HG03175 (cell line): ENCODE measurements at regions not wholly inside any gene's neighbourhood (a gene's known extent, or its start where the extent isn't known, plus 50 kb on each side); places are given as distances from the start of the nearest gene placed in this dataset.
"Not testable (repeated sequence)": the region's sequence is repeated elsewhere in the genome, so short reads cannot be mapped to it uniquely, and the experiment has no call there.

ENCODE experiments used
- ATAC-seq: cut with Tn5 transposase; IDR thresholded peaks from one replicate; pipeline ENCODE4 v1.9.1; 2021; ENCODE audit warnings: mild to moderate bottlenecking, moderate library complexity; ENCODE audit not compliant: unreplicated experiment

- peak; percentile 97 for ATAC-seq
These were observed 153.2 kb upstream of the RPL34 start for GRCh38 chr4:108466936-108467902.

GRCh38 chr4:108465886-108466500 is 154.4 kb upstream of the RPL34 start:
- no peak for ATAC-seq

DNA sequence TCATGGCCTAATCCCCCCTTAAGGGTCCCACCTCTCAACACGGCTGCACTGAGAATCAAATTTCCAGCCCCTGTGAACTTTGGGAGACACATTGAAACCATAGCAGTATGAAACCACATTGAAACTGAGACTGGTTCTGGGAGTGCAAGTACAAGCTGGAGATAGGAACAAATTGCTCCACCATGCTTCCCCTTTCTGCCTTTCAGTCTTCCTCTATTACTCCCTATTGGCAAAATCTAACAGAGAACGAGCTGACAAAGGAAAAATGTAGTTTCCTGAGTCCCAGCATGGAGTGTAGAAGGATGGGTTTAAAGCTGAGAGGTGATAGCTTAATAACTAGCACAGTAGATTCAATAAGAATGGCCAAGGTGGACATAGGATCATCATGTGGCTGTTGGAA is 161.7 kb upstream of the RPL34 start:
- ATAC-seq, result no peak

DNA sequence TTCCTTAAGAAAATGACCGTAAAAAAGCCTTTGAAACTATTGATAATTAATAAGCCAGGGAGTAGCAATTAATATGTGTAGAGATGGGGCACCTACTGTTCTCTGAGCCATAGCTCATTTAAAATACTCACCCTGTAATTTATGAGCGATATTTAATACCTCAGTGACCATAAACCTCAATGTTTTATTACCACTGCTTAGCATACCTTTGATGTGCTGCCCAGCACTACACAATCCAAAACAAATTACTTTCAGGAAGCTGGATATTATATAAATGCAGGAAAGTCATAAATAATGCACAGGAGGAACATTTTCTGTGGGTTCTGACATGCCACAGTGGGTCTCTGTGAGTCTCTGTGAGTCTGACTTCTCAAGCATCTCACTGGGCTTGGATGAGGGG is 166.1 kb upstream of the RPL34 start:
- no peak for ATAC-seq

DNA sequence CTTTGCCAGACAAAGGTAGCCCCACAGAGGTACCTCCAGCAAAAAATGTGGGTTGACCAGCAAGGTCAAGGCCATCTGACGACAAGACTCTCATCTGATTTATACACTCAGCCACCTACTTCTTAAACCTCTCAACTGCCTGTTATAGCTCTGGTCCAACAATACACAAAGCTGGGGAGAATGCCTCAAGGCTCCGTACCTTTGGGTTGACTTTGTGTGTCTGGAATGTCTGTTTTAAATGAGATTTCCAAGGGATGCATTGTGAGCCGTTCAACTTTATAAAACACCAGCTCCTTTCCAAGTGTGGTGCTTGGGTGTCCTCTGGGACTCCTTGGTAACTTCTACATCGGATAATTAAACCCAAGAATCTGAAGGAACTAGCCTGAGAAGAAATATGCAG is 167.0 kb upstream of the RPL34 start:
- ATAC-seq, result no peak

- no peak for ATAC-seq
These were observed 170.0 kb upstream of the RPL34 start for GRCh38 chr4:108450236-108450898.

GRCh38 chr4:108449129-108449528 is 171.2 kb upstream of the RPL34 start:
- ATAC-seq, result no peak

DNA sequence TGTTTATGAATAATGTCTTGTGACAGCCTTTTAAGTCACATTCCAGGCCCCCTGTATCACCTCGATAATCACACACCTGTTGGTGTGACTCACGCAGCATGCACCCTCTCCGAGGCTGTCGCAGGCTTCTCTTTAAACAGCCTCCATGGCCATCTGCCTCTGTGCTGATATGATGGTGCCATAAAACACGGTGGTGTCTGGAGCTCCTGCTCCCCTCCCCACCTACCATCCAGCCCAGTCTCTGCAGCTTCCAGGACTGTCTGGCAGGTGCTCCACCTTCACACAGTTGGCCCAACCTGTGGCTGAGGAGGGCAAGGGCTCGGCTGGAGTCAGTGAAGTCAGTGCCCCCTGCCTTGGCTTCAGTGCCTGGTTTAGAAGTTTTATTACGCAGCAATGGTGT is 173.8 kb upstream of the RPL34 start:
- no peak for ATAC-seq

GRCh38 chr4:108445716-108446115 is 174.7 kb upstream of the RPL34 start:
- no peak for ATAC-seq

GRCh38 chr4:108443585-108443984 is 176.8 kb upstream of the RPL34 start:
- ATAC-seq, result no peak

DNA sequence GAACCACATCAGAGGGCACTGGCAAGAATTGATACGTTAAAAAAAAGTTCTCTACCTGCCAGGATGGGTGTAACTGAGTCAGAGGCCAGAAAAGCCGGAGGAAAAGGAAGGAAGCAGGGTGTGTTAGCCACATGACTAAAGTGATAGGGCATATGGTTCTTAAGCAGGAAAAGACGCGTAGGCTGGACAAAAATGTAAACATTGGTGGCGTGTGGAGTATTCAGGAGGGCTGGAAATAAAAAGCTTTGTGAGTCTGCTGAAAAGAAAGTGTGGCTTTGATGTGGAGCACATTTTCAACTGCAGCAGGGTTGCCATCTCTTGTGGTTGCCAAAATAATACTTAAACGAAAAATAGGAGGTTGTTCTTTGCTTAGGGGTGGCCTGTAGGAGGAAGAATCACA is 186.5 kb upstream of the RPL34 start:
- no peak for ATAC-seq

- not testable (repeated sequence) for ATAC-seq
These were observed 187.0 kb upstream of the RPL34 start for GRCh38 chr4:108433394-108433793.

GRCh38 chr4:108432418-108432817 is 188.0 kb upstream of the RPL34 start:
- no peak for ATAC-seq

DNA sequence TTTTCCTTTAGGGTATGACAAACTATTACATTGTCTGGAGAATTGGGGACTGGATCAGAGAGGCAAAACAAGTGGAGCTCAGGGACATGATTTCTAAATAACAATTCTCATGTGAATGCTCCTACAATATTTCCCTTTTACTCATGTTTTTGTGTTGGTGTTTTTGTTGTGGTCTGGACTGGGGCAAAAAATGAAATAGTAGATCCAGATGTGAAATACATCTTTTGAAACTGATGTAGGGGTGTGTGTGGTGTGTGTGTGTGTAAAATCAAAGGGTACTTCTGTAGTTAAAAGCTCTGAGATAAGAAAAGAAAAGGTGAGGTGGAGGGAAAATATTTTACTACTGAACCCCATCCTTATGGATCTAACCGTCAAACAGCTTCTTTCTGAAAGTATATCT is 188.4 kb upstream of the RPL34 start:
- no peak for ATAC-seq

DNA sequence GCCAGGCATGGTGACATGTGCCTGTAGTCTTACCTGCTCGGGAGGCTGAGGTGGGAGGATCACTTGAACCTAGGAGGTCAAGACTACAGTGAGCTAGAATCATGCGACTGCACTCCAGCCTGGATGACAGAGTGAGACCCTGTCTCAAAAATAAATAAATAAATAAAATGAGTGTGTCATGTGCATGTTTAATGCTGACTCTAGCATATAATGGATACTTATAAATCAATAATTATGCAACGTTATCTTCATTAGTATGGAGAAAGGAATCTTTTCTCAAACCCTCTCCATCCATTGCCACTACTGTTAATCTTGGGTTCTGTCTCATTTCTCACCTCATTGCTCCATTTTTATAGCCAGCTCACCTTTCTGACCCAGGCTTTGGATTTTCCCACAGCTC is 189.5 kb upstream of the RPL34 start:
- no peak for ATAC-seq

DNA sequence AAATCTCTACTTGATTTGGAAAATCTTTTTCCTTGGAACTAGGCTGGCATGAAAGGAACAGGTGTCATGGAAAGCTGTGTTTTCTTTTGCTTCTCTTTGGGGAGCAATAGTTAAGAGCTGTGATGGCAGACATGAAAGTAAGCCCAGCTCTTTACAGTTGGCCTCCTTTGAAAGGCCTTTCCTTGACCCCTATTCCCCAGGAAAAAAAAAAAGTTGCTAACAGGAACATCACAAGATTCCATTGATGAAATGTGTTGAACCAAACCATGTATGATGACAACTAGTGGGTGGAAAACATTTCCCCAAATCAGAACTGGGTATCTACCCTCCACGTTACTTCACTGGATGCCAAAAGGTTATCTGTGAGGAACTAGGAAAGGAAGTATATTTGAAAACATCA is 190.7 kb upstream of the RPL34 start:
- ATAC-seq, result no peak

GRCh38 chr4:108428923-108429322 is 191.5 kb upstream of the RPL34 start:
- ATAC-seq, result no peak

- ATAC-seq, result no peak
These were observed 192.4 kb upstream of the RPL34 start for GRCh38 chr4:108427946-108428485.

DNA sequence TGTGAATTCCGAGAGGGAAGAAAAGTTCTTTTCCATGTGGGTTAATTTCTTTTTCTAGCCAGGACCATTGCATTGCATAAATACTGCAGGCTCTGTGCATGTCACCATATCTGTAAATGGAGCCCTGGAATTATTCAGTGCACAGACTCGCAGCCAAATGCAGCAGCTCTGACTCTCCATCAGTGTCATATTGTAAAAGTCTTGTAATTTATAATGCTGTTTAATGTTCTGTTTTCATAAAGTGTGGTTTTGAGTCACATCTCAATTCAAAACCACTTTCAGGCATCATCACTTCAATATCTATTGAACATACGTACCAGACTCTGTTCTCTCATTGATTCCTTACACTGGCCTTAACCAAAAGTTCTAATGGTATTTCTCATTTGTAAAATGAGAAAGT is 193.9 kb upstream of the RPL34 start:
- no peak for ATAC-seq

DNA sequence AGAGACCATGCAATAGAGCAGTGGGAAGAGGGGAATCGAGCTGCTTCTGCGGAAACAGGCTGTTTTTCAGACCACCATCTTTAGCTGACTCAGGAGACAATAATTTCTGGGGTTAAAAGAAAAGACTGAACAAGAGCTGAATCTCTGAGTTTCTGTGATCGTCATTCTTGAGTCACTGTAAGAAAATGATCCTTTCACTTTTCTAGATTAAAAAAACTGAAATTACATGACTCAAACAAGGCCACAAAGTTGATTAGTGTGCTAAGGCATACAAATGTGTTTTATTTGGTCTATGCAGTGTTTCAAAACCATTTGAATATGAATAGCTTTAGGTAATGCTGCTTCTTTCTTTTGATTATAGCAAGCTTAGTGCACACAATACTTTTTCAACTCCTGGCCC is 194.4 kb upstream of the RPL34 start:
- no peak for ATAC-seq

- ATAC-seq, result no peak
These were observed 202.5 kb upstream of the RPL34 start for GRCh38 chr4:108417923-108418322.

DNA sequence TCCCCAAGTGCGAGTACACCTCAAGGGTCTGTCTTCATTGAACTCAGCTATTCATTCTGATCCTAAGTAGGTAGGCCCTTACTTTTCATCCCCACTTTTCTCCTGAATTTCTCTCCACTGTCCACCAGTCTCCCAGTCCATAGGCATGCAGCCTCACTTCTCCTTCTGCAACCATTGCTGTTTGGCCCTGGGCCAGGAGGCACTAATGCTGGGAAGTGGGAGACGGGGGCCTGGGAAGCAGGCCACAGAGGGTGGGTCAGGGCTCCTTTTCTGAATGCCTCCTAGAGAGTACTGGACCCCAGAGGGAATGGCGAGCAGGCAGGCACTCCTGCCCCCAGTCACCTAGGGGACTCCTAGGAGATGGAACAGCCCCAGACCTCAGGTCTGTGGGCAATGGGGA is 203.5 kb upstream of the RPL34 start:
- no peak for ATAC-seq
